ENCODE measurements at regions not wholly inside any gene's neighbourhood (a gene's known extent, or its start where the extent isn't known, plus 50 kb on each side); places are given as distances from the start of the nearest gene placed in this dataset.

DNA sequence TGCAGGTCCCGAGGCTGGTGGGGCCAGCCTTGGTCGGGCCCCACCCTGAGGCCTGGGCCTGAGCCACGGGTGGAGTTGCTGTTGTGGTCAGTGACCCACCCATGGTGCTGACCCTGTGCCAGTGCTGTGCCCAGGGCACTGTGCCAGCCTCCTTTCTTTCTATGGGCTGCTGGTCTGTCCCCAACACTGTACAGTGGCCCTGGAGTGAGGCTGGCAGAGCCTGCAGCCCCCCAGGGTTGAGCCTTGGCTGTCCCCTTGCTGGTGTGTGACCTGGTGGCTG is 1235.7 kb downstream of the BRD1 start:
- no peak for DNase-seq (ENCODE audit: low read depth in 2 of 3, low spot score in 2 of 3)

DNA sequence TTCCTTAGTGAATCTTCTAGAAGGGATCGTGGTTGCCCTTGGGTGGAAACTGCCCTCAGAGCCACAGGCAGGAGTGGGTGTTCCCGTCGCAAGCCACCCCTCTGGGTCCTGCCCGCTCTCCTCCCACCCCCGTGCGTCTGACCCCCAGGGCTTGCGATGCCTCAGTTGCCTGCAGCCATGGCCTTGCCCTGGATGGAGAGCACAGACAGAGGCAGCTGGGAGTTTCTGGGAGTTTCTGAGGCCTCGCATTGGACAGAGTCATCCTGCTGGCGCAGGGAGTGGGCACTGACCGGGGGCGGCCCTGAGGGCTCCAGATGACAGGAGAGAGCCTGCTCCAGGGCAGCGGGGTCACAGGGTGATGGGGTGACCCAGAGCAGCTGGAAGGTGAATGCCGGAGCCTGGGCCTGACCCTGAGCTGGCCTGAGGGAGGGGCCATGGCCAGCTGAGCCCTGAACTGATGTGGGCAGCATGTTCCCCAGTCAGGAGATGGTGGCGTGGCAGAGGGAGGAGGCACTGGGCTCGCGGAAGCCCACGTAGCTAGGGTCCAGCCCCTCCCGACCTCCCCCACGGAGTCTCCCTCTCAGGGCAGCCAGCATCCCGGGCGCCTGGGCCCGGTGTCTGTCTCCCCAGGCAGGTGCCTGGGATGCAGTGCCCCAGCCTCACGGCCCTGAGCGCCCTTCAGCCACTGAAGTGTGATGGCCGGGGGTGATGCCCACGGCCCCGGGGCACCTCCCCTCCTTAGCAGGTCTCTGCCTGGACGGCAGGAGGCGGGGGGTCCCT is 1236.2 kb downstream of the BRD1 start:
- no peak for DNase-seq (ENCODE audit: low read depth in 2 of 3, low spot score in 2 of 3)

GRCh38 chr22:48589901-48590300 is 1237.8 kb downstream of the BRD1 start:
- no peak for DNase-seq (ENCODE audit: low read depth in 2 of 3, low spot score in 2 of 3)

DNA sequence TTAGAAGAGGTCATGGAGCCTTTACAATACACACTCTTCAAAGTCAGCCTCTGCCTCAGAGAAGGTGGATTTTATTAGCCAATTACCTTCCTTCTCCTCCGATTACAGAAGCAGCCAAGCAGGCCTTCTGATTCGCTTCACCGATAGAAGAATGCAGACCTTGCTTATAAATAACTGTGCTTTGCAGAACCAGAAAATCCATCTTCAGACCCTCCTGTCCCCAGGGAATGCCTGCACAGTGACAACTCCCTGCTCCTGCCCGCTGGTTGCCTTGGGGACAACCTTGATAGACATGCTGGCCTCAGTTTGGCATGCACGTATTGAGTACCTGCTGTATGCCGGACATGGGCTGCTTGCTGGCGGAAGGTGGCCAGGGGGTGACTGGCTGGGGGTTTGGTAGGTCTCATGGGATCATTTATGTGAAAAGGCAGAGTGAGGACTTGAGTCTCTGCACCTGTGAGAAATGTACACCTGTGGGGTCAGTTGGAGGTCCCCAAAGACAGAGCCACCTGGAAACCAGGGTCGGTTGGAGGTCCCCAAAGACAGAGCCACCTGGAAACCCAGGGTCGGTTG is 1238.7 kb downstream of the BRD1 start:
- no peak for DNase-seq (ENCODE audit: low read depth in 2 of 3, low spot score in 2 of 3)

GRCh38 chr22:48588151-48588877 is 1239.4 kb downstream of the BRD1 start:
- no peak for DNase-seq (ENCODE audit: low read depth in 2 of 3, low spot score in 2 of 3)

DNA sequence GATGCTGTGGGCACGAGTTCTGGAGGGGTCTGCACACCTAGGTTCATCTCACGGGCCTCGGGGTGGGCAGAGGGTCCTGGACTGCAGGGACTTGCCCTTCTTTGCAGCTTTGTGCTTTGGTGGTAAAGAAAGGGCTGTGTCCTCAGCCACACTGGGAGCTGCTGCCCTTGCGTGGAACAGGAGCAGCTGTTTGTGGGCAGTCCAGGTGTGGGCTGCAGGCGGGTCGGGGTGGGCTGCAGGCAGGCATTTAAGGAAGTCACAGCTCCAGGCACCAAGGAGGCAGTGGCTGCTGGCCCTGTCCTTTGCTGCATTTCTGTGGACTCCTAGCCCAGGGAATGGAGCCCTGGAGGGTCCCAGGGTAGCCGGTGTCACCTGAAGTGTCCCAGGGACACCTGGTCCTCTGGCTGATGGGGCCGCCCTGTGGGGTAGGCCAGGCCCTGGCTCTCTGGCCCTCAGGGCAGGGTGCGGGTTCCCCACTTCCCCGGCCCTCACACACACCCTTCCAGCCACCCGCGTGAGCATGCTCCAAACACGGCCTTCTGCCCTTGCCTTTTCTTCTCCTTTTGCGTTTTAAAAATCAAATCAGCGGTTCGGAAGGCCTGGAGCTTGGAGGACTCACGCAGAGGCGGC is 1240.3 kb downstream of the BRD1 start:
- no peak for DNase-seq (ENCODE audit: low read depth in 2 of 3, low spot score in 2 of 3)

DNA sequence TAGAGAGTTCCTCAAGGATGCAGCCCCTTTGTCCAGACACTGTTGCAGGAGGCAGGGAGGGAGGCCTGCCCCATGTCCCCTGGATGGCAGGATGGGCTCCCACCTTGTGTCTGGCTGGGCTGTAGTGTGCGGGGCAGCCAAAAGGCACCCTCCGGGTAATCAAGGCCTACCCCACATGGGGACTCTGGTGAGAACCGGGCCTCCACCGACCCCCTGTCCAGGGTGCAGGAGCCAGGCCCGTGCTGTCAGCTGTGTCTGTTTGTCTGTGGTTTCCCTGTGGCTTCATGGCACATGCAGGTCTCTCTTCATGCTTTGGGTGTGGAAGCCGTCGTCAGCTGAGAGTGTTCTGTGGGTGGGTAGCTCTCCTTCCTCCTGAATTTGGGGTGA is 1240.9 kb downstream of the BRD1 start:
- DNase-seq (ENCODE audit: low read depth in 2 of 3, low spot score in 2 of 3): no peak

DNA sequence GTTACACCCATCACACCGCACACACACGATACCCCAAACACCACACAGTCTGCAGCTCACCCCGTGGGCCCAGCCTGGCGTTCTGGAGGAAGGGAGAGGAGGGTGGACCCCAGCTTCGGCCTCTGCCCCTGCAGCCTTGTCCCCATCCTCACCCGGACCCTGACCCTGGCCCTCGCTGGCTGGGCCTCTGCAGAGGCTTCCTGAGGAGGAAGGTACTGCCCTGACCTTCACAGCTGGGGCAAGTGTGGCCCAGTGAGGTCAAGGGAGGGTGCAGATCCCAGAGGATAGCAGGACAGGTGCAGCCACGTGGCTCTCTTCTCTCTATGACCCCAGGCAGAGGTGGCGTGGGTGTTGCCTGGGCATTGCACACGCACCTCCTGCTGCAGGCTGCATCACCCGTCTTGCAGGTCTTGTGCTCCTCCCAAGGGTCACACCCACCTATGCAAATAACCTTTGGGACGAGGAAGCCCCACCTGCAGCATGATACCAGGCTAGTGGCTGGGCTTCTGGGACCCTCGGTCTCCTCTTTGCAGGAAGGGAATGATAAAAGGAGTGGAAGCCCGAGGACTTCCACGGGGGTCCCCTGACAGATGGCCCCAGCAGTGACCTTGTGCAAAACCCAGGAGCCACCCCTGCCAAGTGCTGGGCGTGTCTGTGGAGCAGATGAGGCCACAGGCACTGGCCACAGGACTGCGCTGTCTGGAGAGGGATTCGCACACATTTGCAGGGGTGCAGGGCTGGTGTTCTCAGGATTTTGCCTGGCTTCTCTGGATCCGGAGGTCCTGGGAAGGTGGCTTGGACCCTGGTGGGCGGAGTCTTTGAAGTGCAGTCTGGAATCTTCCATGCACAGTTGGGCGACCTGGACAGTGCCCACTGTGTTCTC is 1241.5 kb downstream of the BRD1 start:
- DNase-seq (ENCODE audit: low read depth in 2 of 3, low spot score in 2 of 3): no peak

DNA sequence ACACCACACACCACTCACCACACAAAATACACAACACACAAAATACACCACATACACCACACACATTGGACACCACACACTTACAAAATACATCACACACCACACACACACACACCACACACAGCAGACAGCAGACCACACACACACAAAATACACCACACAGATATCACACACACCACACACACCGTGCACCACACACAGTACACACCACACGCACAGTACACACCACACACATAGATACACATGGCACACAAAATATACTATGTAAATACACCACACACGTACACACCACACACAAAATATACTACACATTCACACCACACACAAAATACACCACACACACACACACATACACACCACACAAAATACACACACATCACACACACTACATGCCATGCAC is 1243.5 kb downstream of the BRD1 start:
- no peak for DNase-seq (ENCODE audit: low read depth in 2 of 3, low spot score in 2 of 3)

- DNase-seq (ENCODE audit: low read depth in 2 of 3, low spot score in 2 of 3): no peak
Measured at GRCh38 chr22:48581796-48582469, 1245.7 kb downstream of the BRD1 start.

- no peak for DNase-seq (ENCODE audit: low read depth in 2 of 3, low spot score in 2 of 3)
Measured at GRCh38 chr22:48581205-48581766, 1246.4 kb downstream of the BRD1 start.

DNA sequence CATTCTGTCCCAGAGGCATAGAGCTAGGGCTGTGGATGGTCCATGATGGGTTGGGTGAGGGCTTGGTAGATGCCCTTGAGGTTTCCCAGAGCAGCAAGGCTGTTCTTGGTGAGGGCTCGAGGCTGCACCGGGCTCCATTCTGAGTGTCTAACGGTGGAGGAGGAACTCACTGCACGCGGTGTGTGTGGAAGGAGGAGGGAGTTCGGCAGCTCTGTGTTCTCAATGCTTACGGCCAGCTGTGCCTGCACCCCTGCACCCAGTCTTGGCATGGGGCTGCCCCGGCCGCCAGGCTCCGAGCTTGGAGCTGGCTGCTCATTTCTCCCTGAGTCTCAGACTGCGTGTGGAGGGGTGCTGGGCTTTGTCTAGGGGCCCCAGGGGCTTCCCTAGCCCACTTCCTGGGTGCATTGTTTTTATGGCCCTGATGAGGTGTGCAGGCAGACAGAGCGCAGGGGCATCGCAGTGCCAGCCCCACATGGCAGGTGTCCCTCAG is 1247.1 kb downstream of the BRD1 start:
- DNase-seq (ENCODE audit: low read depth in 2 of 3, low spot score in 2 of 3): no peak

GRCh38 chr22:48579928-48580309 is 1247.8 kb downstream of the BRD1 start:
- no peak for DNase-seq (ENCODE audit: low read depth in 2 of 3, low spot score in 2 of 3)

DNA sequence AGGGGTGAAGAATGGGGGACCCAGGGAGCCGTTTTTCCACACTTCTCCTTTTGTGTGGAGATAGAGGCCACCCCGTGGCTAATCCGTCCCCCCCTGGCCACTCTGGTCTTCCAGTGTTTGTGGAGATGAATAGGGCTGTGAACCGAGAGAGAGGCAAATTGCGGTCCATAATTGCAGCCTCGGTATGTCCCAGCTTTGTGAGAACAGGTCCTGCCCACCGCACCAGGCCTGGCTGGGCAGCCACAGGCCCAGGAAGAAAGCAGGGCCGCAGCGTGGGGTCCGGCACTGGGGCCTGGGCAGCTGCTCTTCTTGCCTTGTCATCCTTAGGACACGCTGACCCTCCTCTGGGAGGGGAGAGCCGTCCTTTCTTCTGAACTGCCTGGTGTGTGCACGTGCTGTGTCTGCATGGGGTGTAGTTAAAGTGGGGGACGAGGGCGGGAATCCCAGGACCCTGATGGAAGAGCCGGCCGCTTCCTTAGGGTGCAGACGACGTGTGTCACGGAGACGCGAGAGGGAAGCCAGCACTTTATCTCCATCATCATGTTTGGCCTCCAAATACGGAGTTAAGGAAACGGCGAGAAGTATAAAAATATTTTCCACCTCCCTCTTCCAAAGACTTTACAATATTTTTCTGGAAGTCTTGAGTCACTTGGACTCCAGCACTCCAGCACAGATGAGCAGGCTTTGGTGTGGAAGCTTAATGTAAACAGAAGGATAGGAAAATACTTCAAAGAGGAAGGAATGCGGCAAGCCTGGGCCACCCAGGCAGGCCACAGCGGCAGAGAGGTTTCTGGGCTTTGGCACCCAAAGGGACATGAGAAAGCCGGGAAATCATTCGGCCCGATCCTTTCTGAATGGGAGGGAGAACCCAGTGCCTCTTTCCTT is 1248.4 kb downstream of the BRD1 start:
- DNase-seq (ENCODE audit: low read depth in 2 of 3, low spot score in 2 of 3): no peak

DNA sequence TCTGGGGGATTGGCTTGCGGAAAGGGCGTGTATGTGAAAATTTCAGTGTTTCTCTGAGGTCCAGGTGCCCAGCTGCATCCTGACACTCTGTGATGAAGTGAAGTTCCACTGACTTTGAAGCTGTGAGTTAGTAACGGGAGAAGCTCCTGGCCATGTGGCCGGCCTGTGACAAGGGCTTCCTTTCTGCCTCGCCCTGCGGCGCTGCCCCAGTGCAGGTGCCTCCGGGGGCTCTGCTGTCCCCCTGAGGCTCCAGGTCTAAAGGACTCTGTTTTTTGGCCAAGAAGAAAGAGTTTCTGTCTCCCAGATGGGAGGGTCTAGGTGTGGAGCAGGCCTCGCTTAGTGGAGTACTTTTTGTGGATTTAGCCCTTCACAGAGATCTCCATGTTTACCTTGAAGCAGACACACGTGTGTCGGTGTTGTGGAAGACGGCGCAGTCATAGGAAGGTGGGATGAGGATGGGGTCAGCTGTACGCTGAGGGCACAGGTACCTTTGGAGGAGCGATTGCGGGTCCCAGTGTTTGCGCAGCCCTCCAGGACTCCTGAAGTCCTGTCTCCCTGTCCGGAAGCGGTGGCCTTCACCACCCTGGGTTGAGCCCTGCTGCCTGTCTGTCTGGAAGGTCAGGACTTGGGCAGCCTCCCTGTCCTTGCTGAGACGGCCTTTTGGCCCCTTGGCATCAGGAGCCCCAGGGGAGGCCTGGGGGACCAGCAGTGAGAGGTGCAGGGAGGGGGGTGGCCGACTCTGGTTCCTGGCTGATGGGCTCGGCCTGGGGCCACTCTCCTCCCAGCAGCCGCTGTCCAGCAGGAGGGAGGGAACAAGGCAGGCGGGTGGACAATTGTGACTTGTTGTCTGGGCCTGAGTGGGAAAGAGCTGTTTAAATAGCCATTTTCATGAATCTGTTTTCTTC is 1249.3 kb downstream of the BRD1 start:
- DNase-seq (ENCODE audit: low read depth in 2 of 3, low spot score in 2 of 3): no peak

DNA sequence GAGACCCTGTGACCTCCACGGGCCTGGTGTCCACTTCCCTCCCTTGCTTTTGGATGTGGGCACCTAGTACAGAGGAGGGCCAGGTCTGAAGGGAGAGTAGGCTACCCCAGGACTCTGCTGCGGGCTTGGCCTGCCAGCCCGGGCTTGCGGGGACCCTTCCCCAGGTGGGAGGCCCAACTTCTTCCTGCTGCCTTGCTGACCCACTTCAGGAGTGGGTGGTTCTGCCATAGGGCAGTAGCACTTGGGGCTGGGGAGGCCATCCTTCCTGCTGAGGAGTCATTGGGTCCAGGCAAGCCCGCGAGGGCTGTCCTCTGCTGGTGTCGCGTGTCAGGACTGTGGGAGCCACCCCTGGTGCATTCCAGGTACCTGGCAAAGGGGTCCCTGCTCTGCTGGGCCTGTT is 1250.0 kb downstream of the BRD1 start:
- DNase-seq (ENCODE audit: low read depth in 2 of 3, low spot score in 2 of 3): no peak

- no peak for DNase-seq (ENCODE audit: low read depth in 2 of 3, low spot score in 2 of 3)
Measured at GRCh38 chr22:48577014-48577690, 1250.5 kb downstream of the BRD1 start.

Measured in activated CD8-positive, alpha-beta memory T cell treated with anti-CD3 and anti-CD28 coated beads for 48 hours (primary cell).